Astrocyte (in vitro differentiated cells and primary cell): ENCODE measurements at regions not wholly inside any gene's neighbourhood (a gene's known extent, or its start where the extent isn't known, plus 50 kb on each side); places are given as distances from the start of the nearest gene placed in this dataset.

Experiments
- DNase-seq: peaks from one replicate; pipeline ENCODE4 v3.0.0-alpha.2; 2010; ENCODE audit warnings: low read depth
- FAIRE-seq: peaks from 2 replicates; lab custom pipeline; 2011; peaks lifted over from hg19 to GRCh38; lab: Jason Lieb, UNC
- H2AFZ ChIP-seq: 2 replicates; pipeline ENCODE4 v1.6.0; 2012; ENCODE audit warnings: low read depth, low read length, inconsistent platforms
- H3K27ac ChIP-seq: 2 replicates; pipeline ENCODE4 v1.5.1; 2011; ENCODE audit warnings: low read depth, low read length, inconsistent platforms
- H3K27me3 ChIP-seq: 2 replicates; pipeline ENCODE4 v1.6.0; 2011; ENCODE audit warnings: low read length, inconsistent platforms; ENCODE audit not compliant: insufficient read depth
- H3K36me3 ChIP-seq: 2 replicates; pipeline ENCODE4 v1.5.1; 2011; ENCODE audit warnings: low read length, inconsistent platforms; ENCODE audit not compliant: insufficient read depth
- H3K4me1 ChIP-seq: 2 replicates; pipeline ENCODE4 v1.5.1; 2011; ENCODE audit warnings: low read length, inconsistent platforms; ENCODE audit not compliant: insufficient read depth
- H3K4me2 ChIP-seq: 2 replicates; pipeline ENCODE4 v1.6.0; 2012; ENCODE audit warnings: low read length, inconsistent platforms
- H3K4me3 ChIP-seq: 2 replicates; pipeline ENCODE4 v1.5.1; 2011; ENCODE audit warnings: low read depth, mild to moderate bottlenecking, low read length, inconsistent platforms; ENCODE audit not compliant: insufficient read depth
- H3K79me2 ChIP-seq: 2 replicates; pipeline ENCODE4 v1.6.0; 2012; ENCODE audit warnings: mild to moderate bottlenecking, low read length, inconsistent platforms; ENCODE audit not compliant: insufficient read depth
- H3K9ac ChIP-seq: 2 replicates; pipeline ENCODE4 v1.6.0; 2012; ENCODE audit warnings: mild to moderate bottlenecking, low read length, inconsistent platforms
- H3K9me3 ChIP-seq: 2 replicates; pipeline ENCODE4 v1.5.1; 2012; ENCODE audit warnings: low read depth, mild to moderate bottlenecking, low read length, inconsistent platforms; ENCODE audit not compliant: insufficient read depth
- H4K20me1 ChIP-seq: 2 replicates; pipeline ENCODE4 v1.6.0; 2012; ENCODE audit warnings: low read length, inconsistent platforms; ENCODE audit not compliant: insufficient read depth
- H3K27ac Mint-ChIP-seq: one replicate; pipeline ENCODE4 v1.8.0; 2021; ENCODE audit warnings: mild to moderate bottlenecking, mixed read lengths; ENCODE audit not compliant: unreplicated experiment
- H3K27me3 Mint-ChIP-seq: one replicate; pipeline ENCODE4 v1.8.0; 2021; ENCODE audit warnings: low read depth, mixed read lengths; ENCODE audit not compliant: unreplicated experiment
- H3K36me3 Mint-ChIP-seq: one replicate; pipeline ENCODE4 v1.8.0; 2021; ENCODE audit warnings: low read depth, mixed read lengths; ENCODE audit not compliant: unreplicated experiment
- H3K4me1 Mint-ChIP-seq: one replicate; pipeline ENCODE4 v1.8.0; 2021; ENCODE audit warnings: low read depth, mixed read lengths; ENCODE audit not compliant: unreplicated experiment
- H3K4me3 Mint-ChIP-seq: one replicate; pipeline ENCODE4 v1.8.0; 2021; ENCODE audit warnings: mild to moderate bottlenecking, moderate library complexity, mixed read lengths; ENCODE audit not compliant: unreplicated experiment
- H3K9me3 Mint-ChIP-seq: one replicate; pipeline ENCODE4 v1.8.0; 2021; ENCODE audit warnings: mild to moderate bottlenecking, mixed read lengths; ENCODE audit not compliant: unreplicated experiment
- EZH2 ChIP-seq: IDR thresholded peaks from 2 replicates; pipeline ENCODE4 v1.6.1; 2012; ENCODE audit warnings: mild to moderate bottlenecking, low read length, inconsistent platforms; ENCODE audit not compliant: insufficient read depth
- TF ChIP-seq, protein P1 (sequence below): IDR thresholded peaks from 2 replicates; pipeline ENCODE4 v1.5.1; 2011; ENCODE audit warnings: low read depth, mild to moderate bottlenecking, inconsistent platforms, low read length, moderate library complexity; ENCODE audit not compliant: insufficient read depth

GRCh38 chr4:169909897-169910296 lies 116.3 kb downstream of the MFAP3L start:
- H3K36me3 Mint-ChIP-seq, result no peaks in the 10 kb centered on the region
- H3K4me1 ChIP-seq, result no peaks in the 10 kb centered on the region
- no peak overlapping the region for H3K27ac ChIP-seq
- H3K27ac Mint-ChIP-seq, result no peak overlapping the region
- H3K79me2 ChIP-seq, result no peaks in the 10 kb centered on the region
- FAIRE-seq, result no peak
- no peak overlapping the region for H3K4me3 Mint-ChIP-seq
- TF ChIP-seq EZH2, result no peak
- TF ChIP-seq, protein P1, sequence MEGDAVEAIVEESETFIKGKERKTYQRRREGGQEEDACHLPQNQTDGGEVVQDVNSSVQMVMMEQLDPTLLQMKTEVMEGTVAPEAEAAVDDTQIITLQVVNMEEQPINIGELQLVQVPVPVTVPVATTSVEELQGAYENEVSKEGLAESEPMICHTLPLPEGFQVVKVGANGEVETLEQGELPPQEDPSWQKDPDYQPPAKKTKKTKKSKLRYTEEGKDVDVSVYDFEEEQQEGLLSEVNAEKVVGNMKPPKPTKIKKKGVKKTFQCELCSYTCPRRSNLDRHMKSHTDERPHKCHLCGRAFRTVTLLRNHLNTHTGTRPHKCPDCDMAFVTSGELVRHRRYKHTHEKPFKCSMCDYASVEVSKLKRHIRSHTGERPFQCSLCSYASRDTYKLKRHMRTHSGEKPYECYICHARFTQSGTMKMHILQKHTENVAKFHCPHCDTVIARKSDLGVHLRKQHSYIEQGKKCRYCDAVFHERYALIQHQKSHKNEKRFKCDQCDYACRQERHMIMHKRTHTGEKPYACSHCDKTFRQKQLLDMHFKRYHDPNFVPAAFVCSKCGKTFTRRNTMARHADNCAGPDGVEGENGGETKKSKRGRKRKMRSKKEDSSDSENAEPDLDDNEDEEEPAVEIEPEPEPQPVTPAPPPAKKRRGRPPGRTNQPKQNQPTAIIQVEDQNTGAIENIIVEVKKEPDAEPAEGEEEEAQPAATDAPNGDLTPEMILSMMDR, result no peak
- H2AFZ ChIP-seq, result no peak overlapping the region
- no peaks in the 10 kb centered on the region for H3K36me3 ChIP-seq
- no peak overlapping the region for H3K9ac ChIP-seq
- no peak overlapping the region for H3K4me3 ChIP-seq
- no peaks in the 10 kb centered on the region for H3K4me1 Mint-ChIP-seq
- DNase-seq, result no peak
- no peaks in the 10 kb centered on the region for H4K20me1 ChIP-seq
- H3K4me2 ChIP-seq, result no peak overlapping the region
- no peaks in the 10 kb centered on the region for H3K27me3 Mint-ChIP-seq
- H3K9me3 Mint-ChIP-seq, result peaks cover 2% of the 10 kb centered on the region
- H3K9me3 ChIP-seq, result no peaks in the 10 kb centered on the region
- H3K27me3 ChIP-seq, result no peaks in the 10 kb centered on the region

- H3K79me2 ChIP-seq, result no peaks in the 10 kb centered on the region
- no peaks in the 10 kb centered on the region for H3K4me1 ChIP-seq
- H3K27me3 Mint-ChIP-seq, result no peaks in the 10 kb centered on the region
- TF ChIP-seq, protein P1, result no peak
- TF ChIP-seq EZH2, result no peak
- H3K27ac ChIP-seq, result no peak overlapping the region
- no peaks in the 10 kb centered on the region for H3K9me3 ChIP-seq
- no peak overlapping the region for H2AFZ ChIP-seq
- H3K27ac Mint-ChIP-seq, result no peak overlapping the region
- no peak overlapping the region for H3K4me3 ChIP-seq
- H4K20me1 ChIP-seq, result no peaks in the 10 kb centered on the region
- H3K9me3 Mint-ChIP-seq, result peaks cover 2% of the 10 kb centered on the region
- H3K4me1 Mint-ChIP-seq, result no peaks in the 10 kb centered on the region
- H3K36me3 Mint-ChIP-seq, result no peaks in the 10 kb centered on the region
- no peak overlapping the region for H3K4me3 Mint-ChIP-seq
- FAIRE-seq (no peak), DNase-seq (no peak)
- no peaks in the 10 kb centered on the region for H3K36me3 ChIP-seq
- no peak overlapping the region for H3K4me2 ChIP-seq
- no peak overlapping the region for H3K9ac ChIP-seq
- H3K27me3 ChIP-seq, result no peaks in the 10 kb centered on the region
Observed at GRCh38 chr4:169909479-169909878, 116.7 kb downstream of the MFAP3L start.

DNA sequence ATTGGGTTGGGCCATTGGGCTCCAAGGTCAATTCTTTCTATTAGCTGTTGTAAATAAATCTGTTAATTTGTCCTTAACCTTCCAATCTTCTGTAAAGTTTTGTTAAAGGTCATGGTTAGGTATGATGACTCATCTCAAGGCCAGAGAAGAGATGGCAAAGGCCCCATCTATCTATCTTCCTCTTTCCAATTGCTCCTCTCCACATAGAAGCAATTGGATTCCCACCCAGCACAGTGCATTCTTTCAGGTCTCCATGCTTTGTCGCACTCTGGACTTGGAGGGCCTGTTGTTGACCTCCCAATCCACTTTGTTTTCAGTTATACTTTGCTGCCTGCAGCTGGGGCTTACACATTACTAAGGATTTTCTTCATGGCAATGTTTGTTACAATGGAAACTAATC lies 118.5 kb downstream of the MFAP3L start:
- FAIRE-seq (no peak), DNase-seq (no peak)
- no peak overlapping the region for H3K4me3 Mint-ChIP-seq
- no peak overlapping the region for H3K27ac Mint-ChIP-seq
- no peak overlapping the region for H3K9ac ChIP-seq
- no peaks in the 10 kb centered on the region for H3K36me3 ChIP-seq
- no peak overlapping the region for H3K4me2 ChIP-seq
- no peak overlapping the region for H2AFZ ChIP-seq
- TF ChIP-seq EZH2, result no peak
- TF ChIP-seq, protein P1, result no peak
- no peak overlapping the region for H3K4me3 ChIP-seq
- H3K27me3 ChIP-seq, result no peaks in the 10 kb centered on the region
- no peaks in the 10 kb centered on the region for H3K4me1 ChIP-seq
- H3K9me3 Mint-ChIP-seq, result peaks cover 2% of the 10 kb centered on the region
- H4K20me1 ChIP-seq, result no peaks in the 10 kb centered on the region
- H3K36me3 Mint-ChIP-seq, result no peaks in the 10 kb centered on the region
- no peak overlapping the region for H3K27ac ChIP-seq
- no peaks in the 10 kb centered on the region for H3K4me1 Mint-ChIP-seq
- no peaks in the 10 kb centered on the region for H3K27me3 Mint-ChIP-seq
- H3K79me2 ChIP-seq, result no peaks in the 10 kb centered on the region
- H3K9me3 ChIP-seq, result no peaks in the 10 kb centered on the region
